GM12872 (cell line): ENCODE measurements at regions not wholly inside any gene's neighbourhood (a gene's known extent, or its start where the extent isn't known, plus 50 kb on each side); places are given as distances from the start of the nearest gene placed in this dataset.

ENCODE experiments used
- CTCF ChIP-seq: IDR thresholded peaks from 3 replicates; pipeline ENCODE4 v1.5.1; 2011; ENCODE audit warnings: low read depth, mild to moderate bottlenecking, low read length, moderate library complexity; ENCODE audit not compliant: insufficient read depth

- TF ChIP-seq CTCF = no peak
Measured at GRCh38 chr7:46463170-46463569, 542.1 kb upstream of the IGFBP3 start.

GRCh38 chr7:46461334-46461777 is 540.3 kb upstream of the IGFBP3 start:
- no peak for TF ChIP-seq CTCF

- TF ChIP-seq CTCF = no peak
Measured at GRCh38 chr7:46459942-46460341, 538.9 kb upstream of the IGFBP3 start.

- TF ChIP-seq CTCF = no peak
Measured at GRCh38 chr7:46454816-46455215, 533.7 kb upstream of the IGFBP3 start.

GRCh38 chr7:46452561-46453135 is 531.6 kb upstream of the IGFBP3 start:
- no peak for TF ChIP-seq CTCF

- no peak for TF ChIP-seq CTCF
Measured at GRCh38 chr7:46451846-46452245, 530.8 kb upstream of the IGFBP3 start.

- TF ChIP-seq CTCF = no peak
Measured at GRCh38 chr7:46450886-46451285, 529.8 kb upstream of the IGFBP3 start.
